ENCODE measurements at regions not wholly inside any gene's neighbourhood (a gene's known extent, or its start where the extent isn't known, plus 50 kb on each side); places are given as distances from the start of the nearest gene placed in this dataset.

GRCh38 chr12:5222011-5222461 is 178.4 kb downstream of the KCNA5 start:
- TF ChIP-seq EP300 (IDR thresholded peaks at IDR 0.05) (no peak), POLR2A (IDR thresholded peaks at IDR 0.05) (no peak), POLR2AphosphoS5 (IDR thresholded peaks at IDR 0.05) (no peak)
- TF ChIP-seq, protein P1, sequence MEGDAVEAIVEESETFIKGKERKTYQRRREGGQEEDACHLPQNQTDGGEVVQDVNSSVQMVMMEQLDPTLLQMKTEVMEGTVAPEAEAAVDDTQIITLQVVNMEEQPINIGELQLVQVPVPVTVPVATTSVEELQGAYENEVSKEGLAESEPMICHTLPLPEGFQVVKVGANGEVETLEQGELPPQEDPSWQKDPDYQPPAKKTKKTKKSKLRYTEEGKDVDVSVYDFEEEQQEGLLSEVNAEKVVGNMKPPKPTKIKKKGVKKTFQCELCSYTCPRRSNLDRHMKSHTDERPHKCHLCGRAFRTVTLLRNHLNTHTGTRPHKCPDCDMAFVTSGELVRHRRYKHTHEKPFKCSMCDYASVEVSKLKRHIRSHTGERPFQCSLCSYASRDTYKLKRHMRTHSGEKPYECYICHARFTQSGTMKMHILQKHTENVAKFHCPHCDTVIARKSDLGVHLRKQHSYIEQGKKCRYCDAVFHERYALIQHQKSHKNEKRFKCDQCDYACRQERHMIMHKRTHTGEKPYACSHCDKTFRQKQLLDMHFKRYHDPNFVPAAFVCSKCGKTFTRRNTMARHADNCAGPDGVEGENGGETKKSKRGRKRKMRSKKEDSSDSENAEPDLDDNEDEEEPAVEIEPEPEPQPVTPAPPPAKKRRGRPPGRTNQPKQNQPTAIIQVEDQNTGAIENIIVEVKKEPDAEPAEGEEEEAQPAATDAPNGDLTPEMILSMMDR (IDR thresholded peaks at IDR 0.05), result no peak

Data from sigmoid colon (tissue), 4 donors.